GM21619 (cell line): ENCODE measurements at regions not wholly inside any gene's neighbourhood (a gene's known extent, or its start where the extent isn't known, plus 50 kb on each side); places are given as distances from the start of the nearest gene placed in this dataset.

Experiments
- ATAC-seq: cut with Tn5 transposase; IDR thresholded peaks from one replicate; pipeline ENCODE4 v1.9.1; 2021; ENCODE audit not compliant: unreplicated experiment

DNA sequence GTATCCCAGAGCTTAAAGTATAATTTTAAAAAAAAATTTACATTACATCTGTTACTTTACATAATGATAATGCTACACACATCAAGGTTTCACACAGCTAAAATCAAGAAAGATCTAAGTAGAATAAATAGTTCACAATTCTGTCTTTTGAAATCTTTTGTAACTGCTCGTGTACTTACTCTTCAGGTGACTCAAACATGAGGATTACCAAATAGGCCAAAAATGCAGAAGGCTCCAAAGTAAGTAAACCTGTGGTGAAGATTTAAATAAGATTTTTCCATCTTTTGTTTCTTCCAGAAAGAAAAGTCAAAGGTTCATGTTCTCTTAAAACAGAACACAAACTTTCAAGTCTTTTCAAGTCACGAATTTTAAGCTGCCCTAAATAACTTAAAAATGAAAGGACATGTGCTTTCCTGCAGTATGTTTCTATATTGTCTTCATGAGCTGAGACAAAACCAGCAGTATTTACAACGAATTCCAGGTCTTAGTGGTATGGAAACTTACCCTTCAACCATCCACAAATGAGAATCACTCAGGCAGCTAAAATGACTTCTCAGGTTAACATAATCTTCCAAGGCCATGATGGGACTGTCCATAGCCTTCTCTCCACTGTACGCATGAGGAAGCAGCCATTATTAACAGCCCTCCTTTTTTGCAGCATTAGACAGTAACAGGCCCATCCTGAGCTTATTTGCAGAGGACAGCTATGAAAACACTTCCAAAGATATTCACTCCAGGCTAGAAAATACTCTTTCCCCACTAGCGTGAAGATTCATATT lies 172.8 kb upstream of the EDNRA start:
- ATAC-seq: no peak

DNA sequence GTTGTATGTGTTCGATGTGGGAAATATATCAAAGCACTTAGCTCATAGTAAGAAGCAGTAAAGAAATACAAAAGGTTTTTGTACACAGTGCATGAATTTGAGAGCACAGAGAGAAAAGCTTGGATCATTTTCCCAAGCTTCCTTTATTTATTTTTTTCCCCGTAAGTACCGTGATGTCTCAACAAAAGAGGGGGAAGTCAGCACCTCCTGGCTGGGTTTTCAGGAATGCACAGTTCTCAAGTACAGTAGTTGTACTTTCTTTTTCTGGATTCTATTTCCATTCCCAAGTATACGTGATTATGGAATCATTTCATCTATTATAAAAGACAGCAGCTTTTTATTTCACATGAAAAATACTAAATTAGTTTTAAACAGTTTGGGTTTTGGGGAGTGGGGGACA lies 171.5 kb upstream of the EDNRA start:
- no peak for ATAC-seq

DNA sequence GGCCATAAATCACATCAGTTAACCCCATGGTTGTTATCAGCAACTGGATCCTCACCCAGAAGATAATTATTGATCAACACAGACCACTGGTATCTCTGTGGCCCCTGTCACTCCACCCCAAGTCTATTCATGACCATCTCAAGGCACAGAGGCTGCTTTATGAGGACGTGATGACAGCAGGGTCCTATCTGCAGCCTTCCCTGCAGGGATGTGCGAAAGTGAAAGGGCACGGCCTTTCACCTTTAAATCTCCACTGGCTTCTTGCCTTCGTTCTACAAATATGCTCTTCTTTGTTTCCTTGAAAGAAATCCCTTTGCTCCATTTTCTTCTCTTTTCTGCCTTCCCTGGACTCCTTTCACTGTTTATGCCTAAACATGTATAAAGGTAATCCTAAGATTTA lies 170.6 kb upstream of the EDNRA start:
- no peak for ATAC-seq

DNA sequence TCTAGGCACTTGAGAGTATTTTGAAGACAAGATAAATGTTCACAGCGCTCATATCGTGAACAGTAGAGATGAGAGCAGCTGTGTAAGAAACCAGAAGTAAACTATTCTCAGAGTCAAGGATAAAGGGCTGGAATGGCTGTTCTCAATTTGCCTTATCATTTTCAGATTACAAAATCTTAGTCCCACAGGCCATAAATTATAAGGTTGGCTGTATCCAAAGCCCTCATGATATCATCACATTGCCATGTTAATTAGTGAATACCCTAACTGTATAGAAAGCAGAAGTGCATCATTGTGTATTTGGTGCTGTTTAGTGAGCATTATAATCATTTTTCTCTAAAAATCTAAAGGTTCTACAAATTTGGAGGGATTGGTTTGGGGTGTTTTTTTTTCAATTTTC lies 168.9 kb upstream of the EDNRA start:
- ATAC-seq: no peak

DNA sequence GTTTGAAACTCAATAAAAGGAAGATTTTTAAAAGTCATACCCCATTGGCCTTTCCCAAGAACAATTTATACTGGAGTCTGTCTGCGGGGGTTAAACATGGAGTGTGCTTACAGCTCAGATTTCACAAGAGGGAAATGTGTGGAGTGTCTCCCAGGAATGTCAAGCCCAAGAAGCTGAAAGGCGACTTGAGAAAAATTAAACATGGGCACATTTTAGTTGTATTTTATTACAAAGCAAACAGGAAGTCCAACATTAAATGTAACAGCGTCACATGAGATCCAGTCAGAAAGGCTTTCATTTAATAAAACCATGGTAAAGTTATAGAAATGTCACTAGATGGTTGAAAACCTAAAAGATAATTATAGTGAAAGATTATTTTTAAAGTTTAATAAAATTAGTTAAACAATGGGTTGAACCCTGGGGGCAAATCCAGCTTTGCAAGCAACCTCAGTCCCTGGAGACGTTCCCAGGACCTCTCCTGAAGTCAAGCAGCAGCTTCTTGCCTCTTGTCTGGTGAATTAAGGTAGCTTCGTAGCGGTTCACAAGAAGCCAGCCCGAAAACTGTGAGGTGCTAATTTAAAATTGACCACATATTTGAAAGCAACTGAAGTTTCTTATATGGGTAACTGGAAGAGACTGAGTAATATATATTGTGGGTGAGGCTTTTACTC lies 168.4 kb upstream of the EDNRA start:
- ATAC-seq: no peak

DNA sequence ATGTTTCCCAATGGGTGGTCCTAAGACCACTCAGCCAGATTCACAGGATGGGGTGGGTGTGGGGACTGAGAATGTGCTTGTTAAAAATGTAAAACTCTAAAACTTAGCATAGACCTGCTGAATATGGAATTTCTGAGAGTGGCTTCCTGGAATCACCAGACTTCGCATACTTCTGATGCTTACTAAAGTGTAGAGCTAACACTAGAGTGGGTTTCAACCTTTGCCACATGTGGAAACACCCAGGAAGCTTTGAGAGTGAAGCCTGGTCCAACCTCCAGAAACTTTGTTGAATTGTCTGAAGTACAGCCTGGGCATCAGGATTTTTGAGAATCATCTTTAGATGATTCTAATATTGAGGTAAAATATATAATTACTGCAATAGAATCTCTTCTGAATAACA lies 167.8 kb upstream of the EDNRA start:
- ATAC-seq: no peak

DNA sequence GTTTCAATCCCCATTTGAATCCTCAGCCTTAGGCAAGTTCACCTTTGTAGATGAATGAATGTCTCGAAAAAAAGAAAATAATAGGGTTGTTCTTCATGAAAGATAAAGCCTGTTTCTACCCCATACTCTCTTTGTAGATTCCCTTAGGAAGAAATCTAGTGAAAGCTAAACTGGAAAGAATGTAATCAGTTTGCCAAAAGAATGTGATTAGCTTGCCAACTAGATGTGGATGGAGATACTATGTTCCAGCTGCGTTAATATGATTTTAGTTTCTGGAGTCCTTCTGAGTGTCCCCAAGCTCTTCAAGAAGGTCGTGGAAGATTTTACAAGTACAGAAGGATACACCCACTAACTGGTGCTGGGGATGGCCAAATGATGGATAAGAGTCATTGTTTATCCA lies 162.3 kb upstream of the EDNRA start:
- ATAC-seq: no peak

DNA sequence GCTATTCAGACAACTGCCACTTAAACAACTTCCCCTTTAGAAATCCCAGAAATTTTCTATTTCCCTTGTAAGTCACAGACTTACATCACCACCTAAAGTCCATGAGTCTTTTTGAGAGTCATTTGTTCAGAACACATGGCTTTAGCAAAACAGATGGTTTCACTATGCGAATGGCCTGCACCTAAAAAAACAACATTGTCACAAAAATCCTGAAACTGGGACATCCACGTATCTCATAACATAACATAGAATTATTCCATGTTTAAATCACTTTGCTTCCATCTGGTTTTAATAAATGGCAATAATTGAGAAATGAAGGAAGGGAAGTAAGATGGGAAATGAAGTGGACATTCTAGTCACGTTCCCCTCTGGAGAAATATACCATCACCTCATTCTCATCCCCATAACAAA lies 155.3 kb upstream of the EDNRA start:
- ATAC-seq: no peak

DNA sequence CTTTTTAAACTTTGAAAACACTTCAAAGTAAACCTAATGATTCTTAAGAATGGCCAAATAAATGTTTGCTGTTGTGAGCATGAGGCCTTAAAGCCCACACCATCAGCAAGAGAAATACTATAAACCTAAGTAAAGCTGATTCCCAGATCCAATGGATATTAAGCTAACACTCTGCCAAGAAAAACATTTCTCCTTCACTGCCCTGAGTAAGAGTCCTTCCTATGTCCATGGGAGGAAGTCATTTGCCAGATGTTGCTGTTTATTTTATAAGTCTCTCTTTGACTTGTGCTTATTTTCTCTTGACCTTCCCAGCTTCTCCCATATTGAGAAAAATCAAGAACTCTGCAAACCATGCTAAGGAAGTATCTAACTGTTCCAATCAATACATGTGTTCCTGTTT lies 154.3 kb upstream of the EDNRA start:
- ATAC-seq: no peak

DNA sequence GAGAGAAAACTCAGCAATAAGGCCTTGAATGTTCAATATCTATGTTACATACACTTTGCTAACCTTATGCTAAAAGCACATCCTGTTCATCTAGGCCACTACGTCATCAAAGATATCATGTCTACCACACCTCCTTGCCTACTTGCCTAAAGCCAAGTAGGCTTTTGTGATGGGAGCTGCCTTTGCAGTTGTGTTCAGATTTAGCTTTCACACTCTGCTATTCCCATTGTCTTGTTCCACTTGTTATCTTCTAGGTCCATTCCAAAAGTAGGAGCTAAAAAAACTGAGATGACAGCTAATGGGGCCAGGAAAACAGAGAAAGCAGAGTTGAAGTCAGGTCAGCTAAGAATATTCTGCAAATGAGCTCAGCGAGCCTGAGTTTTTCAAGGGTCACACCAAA lies 153.6 kb upstream of the EDNRA start:
- ATAC-seq: no peak

DNA sequence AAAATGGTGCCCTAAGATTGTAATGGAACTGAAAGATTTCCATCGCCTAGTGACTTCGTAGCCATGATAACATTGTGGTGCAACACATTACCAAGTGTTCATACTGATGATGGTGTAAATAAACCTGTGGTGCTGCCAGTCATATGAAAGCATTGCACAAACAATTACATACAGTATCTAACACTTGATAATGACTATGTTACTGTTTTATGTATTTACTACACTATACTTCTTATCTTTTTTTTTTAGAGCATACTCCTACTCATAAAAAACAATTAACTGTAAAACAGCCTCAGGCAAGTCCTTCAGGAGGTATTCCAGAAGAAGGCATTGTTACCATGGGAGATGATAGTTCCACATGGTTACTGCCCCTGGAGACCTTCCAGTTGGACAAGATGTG lies 152.7 kb upstream of the EDNRA start:
- no peak for ATAC-seq

DNA sequence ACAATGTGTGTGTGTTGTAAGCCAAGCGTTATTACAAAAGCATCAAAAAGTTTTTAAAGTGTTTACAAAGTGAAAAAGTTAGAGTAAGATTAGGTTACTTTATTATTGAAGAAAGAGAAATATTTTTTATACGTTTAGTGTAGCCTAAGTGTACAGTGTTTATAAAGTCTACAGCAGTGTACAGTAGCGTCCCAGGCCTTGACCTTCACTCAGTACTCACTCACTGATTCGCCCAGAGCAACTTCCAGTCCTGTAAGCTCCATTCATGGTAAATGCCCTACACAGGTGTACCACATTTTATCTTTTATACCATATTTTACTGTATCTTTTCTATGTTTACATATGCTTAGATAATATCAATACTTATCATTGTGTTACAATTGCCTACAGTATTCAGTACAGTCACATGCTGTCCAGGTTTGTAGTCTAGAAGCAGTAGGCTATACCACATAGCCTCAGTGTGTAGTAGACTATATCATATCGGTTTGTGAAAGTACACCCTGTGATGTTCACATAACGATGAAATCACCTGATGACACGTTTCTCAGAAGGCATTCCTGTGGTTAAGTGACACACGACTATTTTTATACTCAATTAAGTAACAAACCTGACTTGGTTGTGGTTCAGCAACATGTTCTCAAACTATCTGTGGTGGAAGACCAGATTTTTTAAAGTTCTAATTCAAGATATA lies 152.0 kb upstream of the EDNRA start:
- no peak for ATAC-seq

DNA sequence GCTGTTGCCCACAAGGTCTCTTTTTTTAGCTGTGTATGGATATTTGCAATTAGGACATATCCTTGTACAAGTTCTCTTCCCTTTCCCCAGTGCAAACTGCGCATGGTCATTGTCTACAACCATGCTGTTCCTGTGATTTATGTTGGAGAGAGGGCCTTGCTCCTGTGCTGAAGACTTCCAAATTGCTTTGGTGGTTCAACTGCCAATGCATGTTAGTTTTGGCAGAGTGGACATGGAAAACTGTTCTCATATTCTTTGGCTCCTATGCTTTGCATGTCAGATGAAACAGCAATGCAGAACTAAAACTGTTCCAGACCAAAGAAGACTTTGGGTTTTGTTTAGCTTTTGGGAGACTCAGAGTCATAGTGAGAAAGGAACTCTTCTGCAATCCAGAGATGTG lies 148.8 kb upstream of the EDNRA start:
- no peak for ATAC-seq

DNA sequence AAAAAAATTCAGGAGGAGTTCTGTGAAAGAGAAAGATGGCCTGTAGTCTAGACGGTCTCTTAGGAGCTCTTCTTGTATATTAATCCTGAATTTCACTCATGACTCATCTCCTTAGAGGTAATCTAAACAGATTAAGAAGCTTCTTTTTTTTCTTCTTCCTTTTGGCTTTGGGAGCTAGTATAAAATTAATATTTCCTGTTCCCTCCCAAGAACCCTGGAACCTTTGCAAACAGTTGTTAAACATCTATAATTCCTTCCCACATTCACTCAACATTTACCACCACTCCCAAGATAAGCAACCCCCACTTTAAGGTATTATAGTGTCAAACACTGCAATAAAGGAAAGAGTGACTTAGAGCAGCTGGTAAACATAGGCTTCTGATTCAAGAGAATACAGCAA lies 146.4 kb upstream of the EDNRA start:
- ATAC-seq: no peak

DNA sequence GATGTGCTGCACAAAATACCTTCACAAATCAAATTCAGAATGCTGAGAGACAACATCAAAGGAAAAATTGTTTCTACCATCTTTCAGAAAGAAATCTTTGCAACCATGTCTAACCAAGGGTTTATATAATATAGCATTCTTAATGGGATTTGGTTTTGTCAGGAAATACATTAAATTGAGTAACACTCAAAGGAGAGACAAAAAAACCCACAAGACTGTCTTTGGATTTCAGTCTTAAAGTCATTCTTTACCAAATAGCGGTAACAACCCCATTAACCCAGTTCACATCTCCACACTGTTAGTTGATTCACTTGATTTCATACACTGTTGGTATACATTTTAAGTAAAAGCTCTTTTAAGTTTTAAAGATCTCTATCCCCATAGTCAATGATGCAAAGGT lies 145.7 kb upstream of the EDNRA start:
- no peak for ATAC-seq

DNA sequence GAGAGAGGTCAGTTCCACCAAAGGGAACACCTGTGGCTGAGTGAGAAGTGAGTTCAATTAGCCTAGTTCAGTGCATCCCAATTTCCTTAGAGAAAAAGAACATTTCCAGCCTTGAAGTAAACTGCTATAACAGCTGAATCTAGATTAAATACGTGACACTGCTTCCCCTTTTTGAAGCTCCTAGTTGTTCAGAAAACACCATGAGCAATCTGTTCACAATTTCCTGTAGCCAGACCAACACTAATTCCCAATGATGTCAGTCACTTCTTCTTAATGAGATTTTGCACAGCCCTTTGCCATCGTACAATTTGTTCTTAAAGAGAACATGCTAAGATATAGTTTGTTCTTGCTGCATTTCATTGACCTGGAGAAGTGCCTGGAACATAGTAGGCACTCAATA lies 144.6 kb upstream of the EDNRA start:
- no peak for ATAC-seq

DNA sequence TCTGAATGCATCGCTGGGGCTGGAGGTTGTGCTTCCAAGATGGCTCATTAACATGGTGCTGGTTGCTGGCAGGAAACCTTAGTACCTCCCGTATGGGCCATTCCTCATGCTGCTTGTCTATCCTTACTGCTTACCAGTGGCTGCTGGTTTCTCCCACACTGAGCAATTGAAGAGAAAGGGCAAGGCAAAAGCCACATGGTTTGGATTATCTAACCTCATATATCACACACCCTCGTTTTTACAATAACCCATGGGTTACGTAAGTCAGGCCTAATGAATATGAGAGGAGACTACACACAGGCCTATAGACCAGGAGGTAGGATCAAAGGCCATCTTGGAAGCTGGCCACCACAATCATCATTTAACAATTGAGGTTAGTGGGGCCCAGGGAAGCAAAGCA lies 141.8 kb upstream of the EDNRA start:
- no peak for ATAC-seq

DNA sequence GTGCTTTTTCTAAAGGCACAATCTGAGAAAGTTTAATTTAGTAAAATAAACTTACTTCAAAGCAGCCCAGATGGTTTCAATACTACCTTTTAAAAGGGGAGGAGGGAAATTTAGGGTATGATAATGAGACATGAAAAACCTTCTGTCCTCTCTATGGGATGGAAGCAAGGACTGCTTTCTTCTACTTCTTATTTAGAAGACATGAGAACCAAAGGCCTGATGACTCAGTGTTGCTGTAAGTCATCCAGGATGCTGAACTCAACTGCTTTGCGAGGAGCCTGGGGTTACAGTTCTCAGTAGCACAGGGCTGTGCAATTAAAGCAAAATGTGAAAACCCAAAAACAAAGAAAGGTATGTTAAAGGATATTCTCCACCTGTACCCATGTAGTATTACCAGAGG lies 140.8 kb upstream of the EDNRA start:
- no peak for ATAC-seq

DNA sequence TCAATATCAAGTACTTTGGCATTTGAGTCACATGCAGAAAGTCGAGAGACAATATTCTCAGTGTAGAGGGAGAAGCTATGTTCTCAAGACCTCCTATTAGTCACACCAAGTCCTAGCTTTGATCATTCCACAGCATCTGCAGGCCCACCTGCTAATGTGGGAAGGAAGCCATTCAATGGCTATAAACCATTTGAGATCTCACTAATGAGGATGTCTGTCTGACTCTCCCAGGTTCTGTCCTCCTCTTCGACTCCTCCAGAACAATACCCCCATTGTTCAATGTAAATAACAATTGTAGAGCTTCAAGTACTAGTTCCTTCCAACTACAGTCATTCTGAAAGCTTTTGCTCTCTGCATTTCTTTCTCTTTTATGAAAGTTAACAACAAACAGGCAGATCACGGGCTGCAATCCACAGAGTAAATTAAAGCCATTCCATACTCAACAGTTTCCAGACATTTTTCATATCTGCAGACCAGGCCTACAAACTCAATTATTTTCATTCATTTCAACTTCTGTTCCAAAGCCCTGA lies 140.2 kb upstream of the EDNRA start:
- ATAC-seq: no peak

DNA sequence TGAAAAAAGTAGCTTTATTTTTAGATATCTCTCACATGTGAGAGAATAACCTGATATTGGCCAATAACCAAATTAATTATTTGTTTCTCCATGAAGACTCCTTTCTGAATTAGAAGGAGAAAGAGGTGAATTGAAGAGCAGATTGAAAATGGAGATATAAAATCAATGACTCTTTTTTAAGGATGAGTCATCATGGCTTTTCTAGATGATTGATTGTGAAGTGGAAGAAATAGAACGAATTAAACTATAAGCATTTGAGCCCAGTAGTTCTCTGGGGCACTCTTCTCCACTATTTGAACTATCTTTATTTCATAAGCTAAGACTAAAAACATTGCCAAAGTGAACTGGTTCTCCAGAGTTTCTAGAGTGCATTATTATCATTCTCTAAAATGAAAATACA lies 137.2 kb upstream of the EDNRA start:
- no peak for ATAC-seq

DNA sequence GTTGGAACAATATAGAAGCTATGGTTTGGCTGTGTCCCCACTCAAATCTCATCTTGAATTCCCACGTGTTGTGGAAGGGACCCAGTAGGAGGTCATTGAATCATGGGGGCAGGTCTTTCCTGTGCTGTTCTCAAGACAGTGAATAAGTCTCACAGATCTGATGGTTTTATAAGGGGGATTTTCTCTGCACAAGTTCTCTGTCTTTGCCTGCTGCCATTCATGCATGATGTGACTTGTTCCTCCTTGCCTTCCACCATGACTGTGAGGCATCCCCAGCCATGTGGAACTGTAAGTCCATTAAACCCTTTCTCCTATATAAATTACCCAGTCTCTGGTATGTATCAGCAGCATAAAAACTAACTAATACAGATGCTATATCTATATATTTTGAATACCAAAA lies 135.2 kb upstream of the EDNRA start:
- no peak for ATAC-seq

DNA sequence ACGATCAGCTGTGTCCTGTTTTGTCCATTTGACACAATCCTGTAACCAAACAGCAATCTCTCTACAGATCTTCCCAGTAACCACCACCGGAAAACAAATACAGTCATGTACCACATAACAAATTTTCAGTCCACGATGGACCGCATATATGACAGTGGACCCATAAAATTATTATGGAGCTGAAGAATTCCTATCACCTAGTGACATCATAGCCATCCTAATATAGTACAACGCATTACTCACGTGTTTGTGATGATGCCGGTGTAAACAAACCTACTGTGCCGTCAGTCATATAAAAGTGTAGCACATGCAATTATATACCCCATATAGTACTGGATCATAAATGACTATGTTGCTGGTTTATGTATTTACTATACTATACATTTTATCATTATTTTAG lies 133.7 kb upstream of the EDNRA start:
- ATAC-seq: no peak
